NB4 (cell line): ENCODE measurements at regions not wholly inside any gene's neighbourhood (a gene's known extent, or its start where the extent isn't known, plus 50 kb on each side); places are given as distances from the start of the nearest gene placed in this dataset.

Experiments
- DNase-seq: peaks from one replicate; pipeline ENCODE4 v3.0.0; 2010; ENCODE audit warnings: low read depth
- H3K4me3 ChIP-seq: one replicate; pipeline ENCODE4 v1.5.1; 2011; ENCODE audit warnings: mild to moderate bottlenecking, low read depth, low read length, moderate library complexity
- MYC ChIP-seq: IDR thresholded peaks from 2 replicates; pipeline ENCODE4 v1.6.1; 2011; ENCODE audit warnings: low read depth, low read length
- POLR2A ChIP-seq: IDR thresholded peaks from 2 replicates; pipeline ENCODE4 v1.6.1; 2011; ENCODE audit warnings: mild to moderate bottlenecking; ENCODE audit not compliant: insufficient read length; ENCODE audit errors: extremely low read depth
- TF ChIP-seq, protein P1 (sequence below): IDR thresholded peaks from 2 replicates; pipeline ENCODE4 v1.6.1; 2011; ENCODE audit warnings: low read depth, low read length
- TF ChIP-seq, protein P2 (sequence below): IDR thresholded peaks from one replicate; pipeline ENCODE4 v1.5.1; 2012; ENCODE audit warnings: low read depth, low read length

DNA sequence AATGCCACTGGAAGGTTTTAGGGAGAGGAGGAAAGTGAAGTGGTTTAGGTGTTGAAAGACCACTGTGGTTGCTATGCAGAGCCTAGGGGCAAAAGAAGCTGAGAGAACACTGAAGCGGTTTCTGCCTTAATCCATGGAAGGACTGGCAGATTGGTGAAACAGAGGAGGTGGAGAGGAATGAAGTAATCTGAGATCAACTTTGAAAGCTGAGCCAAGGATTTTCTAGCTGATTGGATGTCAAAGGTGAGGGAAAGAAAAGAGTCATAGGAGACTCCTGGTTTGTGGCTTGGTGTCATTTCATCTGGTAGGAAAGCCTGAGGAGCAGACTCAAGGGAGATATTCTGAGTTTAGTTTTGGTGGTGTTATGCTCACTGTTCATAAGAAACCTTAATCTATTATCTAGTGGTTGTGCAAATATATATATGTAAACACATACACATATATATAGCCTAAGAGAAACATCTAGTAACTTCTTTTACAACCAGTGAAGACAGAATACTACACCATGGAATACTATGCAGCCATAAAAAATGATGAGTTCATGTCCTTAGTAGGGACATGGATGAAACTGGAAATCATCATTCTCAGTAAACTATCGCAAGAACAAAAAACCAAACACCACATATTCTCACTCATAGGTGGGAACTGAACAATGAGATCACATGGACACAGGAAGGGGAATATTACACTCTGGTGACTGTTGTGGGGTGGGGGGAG is 134.1 kb upstream of the CREB1 start:
- DNase-seq: no peak
- TF ChIP-seq, protein P1, sequence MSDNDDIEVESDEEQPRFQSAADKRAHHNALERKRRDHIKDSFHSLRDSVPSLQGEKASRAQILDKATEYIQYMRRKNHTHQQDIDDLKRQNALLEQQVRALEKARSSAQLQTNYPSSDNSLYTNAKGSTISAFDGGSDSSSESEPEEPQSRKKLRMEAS: no peak
- TF ChIP-seq MYC (no peak), POLR2A (no peak)
- TF ChIP-seq, protein P2, sequence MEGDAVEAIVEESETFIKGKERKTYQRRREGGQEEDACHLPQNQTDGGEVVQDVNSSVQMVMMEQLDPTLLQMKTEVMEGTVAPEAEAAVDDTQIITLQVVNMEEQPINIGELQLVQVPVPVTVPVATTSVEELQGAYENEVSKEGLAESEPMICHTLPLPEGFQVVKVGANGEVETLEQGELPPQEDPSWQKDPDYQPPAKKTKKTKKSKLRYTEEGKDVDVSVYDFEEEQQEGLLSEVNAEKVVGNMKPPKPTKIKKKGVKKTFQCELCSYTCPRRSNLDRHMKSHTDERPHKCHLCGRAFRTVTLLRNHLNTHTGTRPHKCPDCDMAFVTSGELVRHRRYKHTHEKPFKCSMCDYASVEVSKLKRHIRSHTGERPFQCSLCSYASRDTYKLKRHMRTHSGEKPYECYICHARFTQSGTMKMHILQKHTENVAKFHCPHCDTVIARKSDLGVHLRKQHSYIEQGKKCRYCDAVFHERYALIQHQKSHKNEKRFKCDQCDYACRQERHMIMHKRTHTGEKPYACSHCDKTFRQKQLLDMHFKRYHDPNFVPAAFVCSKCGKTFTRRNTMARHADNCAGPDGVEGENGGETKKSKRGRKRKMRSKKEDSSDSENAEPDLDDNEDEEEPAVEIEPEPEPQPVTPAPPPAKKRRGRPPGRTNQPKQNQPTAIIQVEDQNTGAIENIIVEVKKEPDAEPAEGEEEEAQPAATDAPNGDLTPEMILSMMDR: no peak
- no peak overlapping the region for H3K4me3 ChIP-seq

DNA sequence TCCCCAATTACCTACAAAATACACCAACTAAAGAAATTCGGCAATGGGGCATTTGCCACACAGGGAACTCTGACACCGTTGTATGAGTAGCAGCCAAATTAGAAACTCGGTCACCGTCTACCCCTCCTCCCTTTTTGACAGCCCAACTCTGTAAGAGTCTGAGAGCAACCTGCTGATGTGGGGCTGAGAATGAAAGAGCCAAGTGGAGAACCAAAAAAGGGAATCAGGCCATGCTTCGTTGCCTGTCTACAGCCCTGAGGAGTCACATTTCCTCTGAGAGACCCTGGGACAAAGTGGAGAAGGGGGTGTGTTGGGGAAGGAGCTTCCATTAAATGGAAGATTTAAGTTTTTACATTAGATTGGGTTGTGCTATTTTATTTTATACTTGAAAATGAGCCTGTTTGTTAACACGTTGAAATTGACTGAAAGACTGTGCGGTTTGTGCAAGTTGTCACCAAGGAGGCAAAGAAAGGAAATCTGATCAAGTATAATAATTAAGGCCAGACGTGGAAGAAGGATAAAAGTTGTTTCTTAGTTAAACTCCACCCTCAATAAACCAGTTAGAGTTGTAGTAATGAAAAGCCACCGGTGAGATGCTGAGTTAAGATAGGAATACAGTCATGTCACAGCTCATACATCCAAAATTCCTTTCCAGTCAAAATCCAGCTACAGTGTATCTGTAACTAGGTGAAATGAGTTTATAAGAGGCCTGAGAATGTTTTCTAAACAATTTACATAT is 131.7 kb upstream of the CREB1 start:
- TF ChIP-seq, protein P1: no peak
- no peak for TF ChIP-seq POLR2A
- TF ChIP-seq MYC: no peak
- TF ChIP-seq, protein P2: no peak
- no peak for DNase-seq
- no peak overlapping the region for H3K4me3 ChIP-seq

DNA sequence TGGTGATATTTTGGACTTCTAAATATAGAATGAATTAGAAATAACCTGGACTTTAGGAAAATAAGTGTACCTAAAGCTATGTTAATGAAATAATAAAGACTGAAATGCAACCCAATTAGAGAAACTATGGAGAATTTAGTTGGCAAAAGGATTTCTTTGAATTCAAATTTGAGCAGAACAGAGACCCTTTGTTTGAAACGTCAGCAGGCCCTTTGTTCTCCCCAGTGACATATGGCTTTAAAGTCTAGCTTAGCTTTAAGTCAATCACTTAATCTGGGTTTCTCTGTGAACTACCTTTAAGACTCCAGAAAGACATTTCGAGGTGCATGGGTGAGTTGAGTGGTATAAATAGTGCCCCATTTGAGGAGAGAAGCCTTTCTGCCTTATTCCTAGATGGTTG is 130.5 kb upstream of the CREB1 start:
- no peak overlapping the region for H3K4me3 ChIP-seq
- TF ChIP-seq, protein P1: no peak
- TF ChIP-seq MYC (no peak), POLR2A (no peak)
- TF ChIP-seq, protein P2: no peak
- DNase-seq: no peak

DNA sequence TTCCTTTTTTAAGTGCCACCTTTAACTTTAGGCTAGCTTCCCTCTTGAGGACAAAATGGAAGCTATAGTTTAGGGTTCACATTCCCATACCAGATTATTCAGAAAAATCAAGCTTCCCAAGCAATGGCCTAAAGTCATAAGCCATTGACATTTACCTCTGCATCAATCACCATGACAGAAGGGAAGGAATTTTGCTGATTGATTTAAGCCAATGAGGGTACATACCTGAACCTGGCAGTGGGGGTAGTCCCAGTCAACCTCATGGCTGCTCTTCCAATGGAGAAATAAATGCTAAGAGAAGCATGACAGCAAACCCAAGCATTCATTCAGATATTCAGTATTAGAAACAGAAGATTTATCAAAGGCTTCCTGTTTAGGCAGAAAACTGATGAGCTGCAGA is 128.4 kb upstream of the CREB1 start:
- H3K4me3 ChIP-seq: no peak overlapping the region
- TF ChIP-seq, protein P1: no peak
- TF ChIP-seq, protein P2: no peak
- TF ChIP-seq MYC: no peak
- no peak for TF ChIP-seq POLR2A

DNA sequence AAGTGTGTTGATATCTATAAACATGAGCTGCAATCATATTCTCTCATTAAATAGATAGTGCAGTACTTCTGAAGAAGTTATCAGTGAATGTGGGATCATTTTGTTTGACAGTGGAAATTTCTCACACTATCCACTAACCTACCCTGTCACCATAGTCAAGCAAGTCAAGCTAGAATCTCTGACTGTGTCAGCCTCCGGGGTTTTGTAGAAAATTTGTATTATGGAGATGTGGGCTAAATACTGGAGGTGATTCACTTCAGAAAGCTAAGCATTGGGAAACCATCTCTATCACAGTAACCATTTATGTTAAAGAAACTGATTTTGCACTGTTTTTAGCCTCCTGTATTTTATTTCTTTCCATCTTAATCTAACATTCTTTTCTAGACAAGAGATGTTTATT is 126.6 kb upstream of the CREB1 start:
- TF ChIP-seq MYC (no peak), POLR2A (no peak)
- TF ChIP-seq, protein P2: no peak
- TF ChIP-seq, protein P1: no peak
- H3K4me3 ChIP-seq: no peak overlapping the region
- no peak for DNase-seq

More for the DNA sequence above, 128.4 kb upstream of the CREB1 start:
- no peak for DNase-seq
